HL-60 (cell line): ENCODE measurements at regions not wholly inside any gene's neighbourhood (a gene's known extent, or its start where the extent isn't known, plus 50 kb on each side); places are given as distances from the start of the nearest gene placed in this dataset.

Experiments
- GABPA ChIP-seq: IDR thresholded peaks from 2 replicates; pipeline ENCODE4 v1.6.1; 2012; ENCODE audit warnings: low read depth
- POLR2AphosphoS5 ChIP-seq: IDR thresholded peaks from 2 replicates; pipeline ENCODE4 v1.6.1; 2012; ENCODE audit warnings: low read depth
- TF ChIP-seq, protein P1 (sequence below): IDR thresholded peaks from one replicate; pipeline ENCODE4 v1.5.1; 2011; ENCODE audit warnings: low read length, control low read depth, inconsistent platforms; ENCODE audit not compliant: insufficient read depth
- TF ChIP-seq, protein P2 (sequence below): IDR thresholded peaks from 2 replicates; pipeline ENCODE4 v1.6.1; 2012; ENCODE audit warnings: low read depth; ENCODE audit not compliant: insufficient replicate concordance

- TF ChIP-seq, protein P1, sequence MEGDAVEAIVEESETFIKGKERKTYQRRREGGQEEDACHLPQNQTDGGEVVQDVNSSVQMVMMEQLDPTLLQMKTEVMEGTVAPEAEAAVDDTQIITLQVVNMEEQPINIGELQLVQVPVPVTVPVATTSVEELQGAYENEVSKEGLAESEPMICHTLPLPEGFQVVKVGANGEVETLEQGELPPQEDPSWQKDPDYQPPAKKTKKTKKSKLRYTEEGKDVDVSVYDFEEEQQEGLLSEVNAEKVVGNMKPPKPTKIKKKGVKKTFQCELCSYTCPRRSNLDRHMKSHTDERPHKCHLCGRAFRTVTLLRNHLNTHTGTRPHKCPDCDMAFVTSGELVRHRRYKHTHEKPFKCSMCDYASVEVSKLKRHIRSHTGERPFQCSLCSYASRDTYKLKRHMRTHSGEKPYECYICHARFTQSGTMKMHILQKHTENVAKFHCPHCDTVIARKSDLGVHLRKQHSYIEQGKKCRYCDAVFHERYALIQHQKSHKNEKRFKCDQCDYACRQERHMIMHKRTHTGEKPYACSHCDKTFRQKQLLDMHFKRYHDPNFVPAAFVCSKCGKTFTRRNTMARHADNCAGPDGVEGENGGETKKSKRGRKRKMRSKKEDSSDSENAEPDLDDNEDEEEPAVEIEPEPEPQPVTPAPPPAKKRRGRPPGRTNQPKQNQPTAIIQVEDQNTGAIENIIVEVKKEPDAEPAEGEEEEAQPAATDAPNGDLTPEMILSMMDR: no peak
- TF ChIP-seq, protein P2, sequence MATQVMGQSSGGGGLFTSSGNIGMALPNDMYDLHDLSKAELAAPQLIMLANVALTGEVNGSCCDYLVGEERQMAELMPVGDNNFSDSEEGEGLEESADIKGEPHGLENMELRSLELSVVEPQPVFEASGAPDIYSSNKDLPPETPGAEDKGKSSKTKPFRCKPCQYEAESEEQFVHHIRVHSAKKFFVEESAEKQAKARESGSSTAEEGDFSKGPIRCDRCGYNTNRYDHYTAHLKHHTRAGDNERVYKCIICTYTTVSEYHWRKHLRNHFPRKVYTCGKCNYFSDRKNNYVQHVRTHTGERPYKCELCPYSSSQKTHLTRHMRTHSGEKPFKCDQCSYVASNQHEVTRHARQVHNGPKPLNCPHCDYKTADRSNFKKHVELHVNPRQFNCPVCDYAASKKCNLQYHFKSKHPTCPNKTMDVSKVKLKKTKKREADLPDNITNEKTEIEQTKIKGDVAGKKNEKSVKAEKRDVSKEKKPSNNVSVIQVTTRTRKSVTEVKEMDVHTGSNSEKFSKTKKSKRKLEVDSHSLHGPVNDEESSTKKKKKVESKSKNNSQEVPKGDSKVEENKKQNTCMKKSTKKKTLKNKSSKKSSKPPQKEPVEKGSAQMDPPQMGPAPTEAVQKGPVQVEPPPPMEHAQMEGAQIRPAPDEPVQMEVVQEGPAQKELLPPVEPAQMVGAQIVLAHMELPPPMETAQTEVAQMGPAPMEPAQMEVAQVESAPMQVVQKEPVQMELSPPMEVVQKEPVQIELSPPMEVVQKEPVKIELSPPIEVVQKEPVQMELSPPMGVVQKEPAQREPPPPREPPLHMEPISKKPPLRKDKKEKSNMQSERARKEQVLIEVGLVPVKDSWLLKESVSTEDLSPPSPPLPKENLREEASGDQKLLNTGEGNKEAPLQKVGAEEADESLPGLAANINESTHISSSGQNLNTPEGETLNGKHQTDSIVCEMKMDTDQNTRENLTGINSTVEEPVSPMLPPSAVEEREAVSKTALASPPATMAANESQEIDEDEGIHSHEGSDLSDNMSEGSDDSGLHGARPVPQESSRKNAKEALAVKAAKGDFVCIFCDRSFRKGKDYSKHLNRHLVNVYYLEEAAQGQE: no peak
- TF ChIP-seq POLR2AphosphoS5 (no peak), GABPA (no peak)
Observed at GRCh38 chr11:100622404-100622803, 64.7 kb upstream of the ARHGAP42 start.
